Stimulated activated effector memory CD8-positive, alpha-beta T cell treated with anti-CD3 and anti-CD28 coated beads, Interleukin-12 subunit alpha, Interleukin-12 subunit beta, amount 100 ng/mL, for 72 hours (primary cell): ENCODE measurements at regions not wholly inside any gene's neighbourhood (a gene's known extent, or its start where the extent isn't known, plus 50 kb on each side); places are given as distances from the start of the nearest gene placed in this dataset.

Source experiments
- ATAC-seq: fragments of 150-1000 bp; cut with Tn5 transposase; 2 replicates; pipeline ENCODE4 v1.10.0; 2021
- DNase-seq, 2 donors: peaks; one replicate each; pipeline ENCODE4 v3.0.0; 2021 to 2022; ENCODE audit warnings: low spot score in 2 of 2
- H3K27ac Mint-ChIP-seq: one replicate; pipeline ENCODE4 v1.8.0; 2022; ENCODE audit warnings: mild to moderate bottlenecking, mixed read lengths
- H3K36me3 Mint-ChIP-seq: one replicate; pipeline ENCODE4 v1.8.0; 2022; ENCODE audit warnings: mild to moderate bottlenecking, mixed read lengths
- H3K4me1 Mint-ChIP-seq: one replicate; pipeline ENCODE4 v1.8.0; 2022; ENCODE audit warnings: mixed read lengths
- H3K4me3 Mint-ChIP-seq: one replicate; pipeline ENCODE4 v1.8.0; 2022; ENCODE audit warnings: mild to moderate bottlenecking, mixed read lengths
- H3K9me3 Mint-ChIP-seq: one replicate; pipeline ENCODE4 v1.8.0; 2022; ENCODE audit warnings: mixed read lengths

DNA sequence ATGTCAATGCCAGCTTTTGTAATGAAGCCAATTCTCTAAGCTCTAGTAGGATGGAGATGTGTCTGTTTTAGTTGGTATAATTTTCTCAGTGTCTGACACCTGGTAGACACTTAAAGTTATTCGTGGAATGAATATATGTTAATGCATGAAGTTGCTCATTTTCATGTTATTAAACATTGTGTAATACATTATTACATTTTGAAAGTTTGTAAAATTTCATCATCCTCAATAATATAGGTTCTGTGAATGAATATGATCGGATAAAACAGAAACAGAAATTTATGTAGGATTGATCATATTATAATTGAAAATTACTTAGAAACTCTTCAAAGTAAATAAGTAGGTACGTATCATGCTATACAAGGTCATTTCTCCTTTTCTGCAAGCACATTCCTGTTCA lies 625.3 kb downstream of the PLA2G4A start:
- Mint-ChIP-seq H3K4me3 (no peak overlapping the region), H3K4me1 (no peaks in the 10 kb centered on the region), H3K36me3 (no peaks in the 10 kb centered on the region), H3K27ac (no peak overlapping the region), H3K9me3 (peaks cover 3% of the 10 kb centered on the region)
- ATAC-seq (no peak), DNase-seq (no peak)

GRCh38 chr1:187456446-187456845 lies 627.7 kb downstream of the PLA2G4A start:
- peaks cover 6% of the 10 kb centered on the region for H3K9me3 Mint-ChIP-seq
- no peaks in the 10 kb centered on the region for H3K4me1 Mint-ChIP-seq
- no peak overlapping the region for H3K4me3 Mint-ChIP-seq
- no peak for ATAC-seq
- no peak for DNase-seq
- no peak overlapping the region for H3K27ac Mint-ChIP-seq
- H3K36me3 Mint-ChIP-seq, result no peaks in the 10 kb centered on the region

DNA sequence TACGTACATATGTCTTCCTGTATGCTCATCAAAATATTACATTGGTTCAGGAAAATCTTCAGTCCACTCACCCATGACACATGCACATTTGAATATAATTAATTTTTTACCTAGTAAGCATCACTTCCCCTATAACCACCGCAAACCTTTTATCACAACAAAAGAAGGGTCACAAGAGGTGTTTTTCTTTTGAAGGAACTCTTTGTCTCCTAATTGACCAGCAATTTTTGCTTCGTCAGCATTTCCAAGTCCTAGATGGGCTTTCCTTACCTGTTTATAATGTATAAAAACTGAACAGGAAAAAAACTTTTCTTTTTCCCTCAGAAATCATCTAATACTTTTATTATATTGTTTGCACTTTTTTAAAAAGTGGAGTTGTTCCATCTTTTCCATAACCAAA lies 631.3 kb downstream of the PLA2G4A start:
- ATAC-seq, result no peak
- no peak for DNase-seq
- H3K4me1 Mint-ChIP-seq, result no peaks in the 10 kb centered on the region
- no peak overlapping the region for H3K4me3 Mint-ChIP-seq
- peaks cover 23% of the 10 kb centered on the region for H3K9me3 Mint-ChIP-seq
- H3K27ac Mint-ChIP-seq, result no peak overlapping the region
- H3K36me3 Mint-ChIP-seq, result no peaks in the 10 kb centered on the region

DNA sequence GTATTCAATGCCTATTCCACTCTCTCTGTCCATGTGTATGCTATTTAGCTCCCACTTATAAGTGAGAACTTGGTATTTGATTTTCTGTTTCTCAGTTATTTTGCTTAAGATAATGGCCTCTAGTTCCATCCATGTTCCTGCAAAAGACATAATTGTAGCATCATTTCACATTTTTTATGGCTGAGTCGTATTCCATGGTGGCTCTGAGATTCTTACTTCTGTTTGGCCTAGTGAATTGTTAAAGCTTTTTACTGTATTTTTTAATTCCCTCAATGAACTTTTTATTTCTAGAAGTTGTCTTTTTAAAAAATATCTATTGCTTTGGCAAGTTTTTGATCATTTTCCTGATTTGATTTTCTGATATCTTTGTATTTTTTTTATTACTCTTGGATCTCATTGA lies 635.6 kb downstream of the PLA2G4A start:
- no peak for DNase-seq
- no peak overlapping the region for H3K27ac Mint-ChIP-seq
- H3K4me3 Mint-ChIP-seq, result no peak overlapping the region
- H3K9me3 Mint-ChIP-seq, result peaks cover 34% of the 10 kb centered on the region
- no peak for ATAC-seq
- no peaks in the 10 kb centered on the region for H3K36me3 Mint-ChIP-seq
- no peaks in the 10 kb centered on the region for H3K4me1 Mint-ChIP-seq

GRCh38 chr1:187465441-187465840 lies 636.7 kb downstream of the PLA2G4A start:
- Mint-ChIP-seq H3K4me3 (no peak overlapping the region), H3K4me1 (no peaks in the 10 kb centered on the region), H3K36me3 (no peaks in the 10 kb centered on the region), H3K27ac (no peak overlapping the region), H3K9me3 (peaks cover 34% of the 10 kb centered on the region)
- DNase-seq (no peak), ATAC-seq (no peak)

GRCh38 chr1:187469836-187470235 lies 641.1 kb downstream of the PLA2G4A start:
- Mint-ChIP-seq H3K4me3 (no peak overlapping the region), H3K27ac (no peak overlapping the region), H3K36me3 (no peaks in the 10 kb centered on the region), H3K9me3 (peaks cover 23% of the 10 kb centered on the region), H3K4me1 (no peaks in the 10 kb centered on the region)
- DNase-seq (no peak), ATAC-seq (no peak)

GRCh38 chr1:187471555-187471954 lies 642.8 kb downstream of the PLA2G4A start:
- ATAC-seq (no peak), DNase-seq (no peak)
- H3K9me3 Mint-ChIP-seq, result peaks cover 22% of the 10 kb centered on the region
- no peak overlapping the region for H3K4me3 Mint-ChIP-seq
- no peaks in the 10 kb centered on the region for H3K36me3 Mint-ChIP-seq
- H3K4me1 Mint-ChIP-seq, result no peaks in the 10 kb centered on the region
- no peak overlapping the region for H3K27ac Mint-ChIP-seq

DNA sequence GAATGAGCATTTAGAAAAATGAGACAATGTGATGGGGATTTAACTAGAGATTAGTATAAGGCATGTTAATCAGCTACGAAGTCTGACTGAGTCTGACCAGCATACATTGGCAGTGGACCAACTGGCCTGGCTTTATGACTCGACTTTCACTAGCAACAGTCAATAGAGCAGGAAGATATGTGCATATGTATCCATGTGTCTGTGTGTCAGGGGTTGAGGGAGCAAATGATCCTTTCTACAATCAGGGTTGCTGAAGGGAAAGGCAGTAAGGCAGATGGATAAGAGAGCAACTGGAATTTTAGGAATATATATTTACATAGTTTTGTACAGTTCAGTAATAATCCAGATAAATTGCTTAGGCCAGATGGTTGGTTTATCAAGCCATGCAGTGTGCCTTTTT lies 645.6 kb downstream of the PLA2G4A start:
- ATAC-seq (no peak), DNase-seq (no peak)
- Mint-ChIP-seq H3K4me1 (no peaks in the 10 kb centered on the region), H3K27ac (no peak overlapping the region), H3K9me3 (peaks cover 22% of the 10 kb centered on the region), H3K4me3 (no peak overlapping the region), H3K36me3 (no peaks in the 10 kb centered on the region)

GRCh38 chr1:187476671-187477070 lies 647.9 kb downstream of the PLA2G4A start:
- ATAC-seq (no peak), DNase-seq (no peak)
- H3K36me3 Mint-ChIP-seq, result no peaks in the 10 kb centered on the region
- H3K4me1 Mint-ChIP-seq, result no peaks in the 10 kb centered on the region
- H3K4me3 Mint-ChIP-seq, result no peak overlapping the region
- H3K9me3 Mint-ChIP-seq, result peaks cover 22% of the 10 kb centered on the region
- no peak overlapping the region for H3K27ac Mint-ChIP-seq

DNA sequence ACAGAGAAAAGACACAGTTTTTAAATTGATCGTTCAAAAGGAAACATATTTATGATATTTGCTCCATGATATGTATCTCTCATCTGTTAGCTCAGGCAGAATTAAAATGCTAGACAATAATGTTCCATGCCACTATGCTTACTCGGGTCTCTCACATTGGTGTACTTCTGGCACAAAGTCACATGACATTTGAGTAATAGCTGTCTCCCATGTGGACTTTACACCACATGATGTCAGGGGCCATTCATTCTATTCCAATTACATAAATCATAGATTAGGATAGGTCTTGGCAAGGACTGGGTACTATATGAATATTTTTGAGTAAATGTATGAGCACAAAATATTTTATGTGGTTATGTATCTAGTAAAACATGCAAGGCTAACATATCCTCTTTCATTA lies 648.4 kb downstream of the PLA2G4A start:
- H3K27ac Mint-ChIP-seq, result no peak overlapping the region
- ATAC-seq (no peak), DNase-seq (no peak)
- no peaks in the 10 kb centered on the region for H3K4me1 Mint-ChIP-seq
- no peak overlapping the region for H3K4me3 Mint-ChIP-seq
- peaks cover 18% of the 10 kb centered on the region for H3K9me3 Mint-ChIP-seq
- no peaks in the 10 kb centered on the region for H3K36me3 Mint-ChIP-seq

GRCh38 chr1:187477535-187477934 lies 648.8 kb downstream of the PLA2G4A start:
- DNase-seq, result no peak
- no peaks in the 10 kb centered on the region for H3K4me1 Mint-ChIP-seq
- peaks cover 15% of the 10 kb centered on the region for H3K9me3 Mint-ChIP-seq
- no peak overlapping the region for H3K27ac Mint-ChIP-seq
- no peak overlapping the region for H3K4me3 Mint-ChIP-seq
- no peaks in the 10 kb centered on the region for H3K36me3 Mint-ChIP-seq
- ATAC-seq, result no peak

DNA sequence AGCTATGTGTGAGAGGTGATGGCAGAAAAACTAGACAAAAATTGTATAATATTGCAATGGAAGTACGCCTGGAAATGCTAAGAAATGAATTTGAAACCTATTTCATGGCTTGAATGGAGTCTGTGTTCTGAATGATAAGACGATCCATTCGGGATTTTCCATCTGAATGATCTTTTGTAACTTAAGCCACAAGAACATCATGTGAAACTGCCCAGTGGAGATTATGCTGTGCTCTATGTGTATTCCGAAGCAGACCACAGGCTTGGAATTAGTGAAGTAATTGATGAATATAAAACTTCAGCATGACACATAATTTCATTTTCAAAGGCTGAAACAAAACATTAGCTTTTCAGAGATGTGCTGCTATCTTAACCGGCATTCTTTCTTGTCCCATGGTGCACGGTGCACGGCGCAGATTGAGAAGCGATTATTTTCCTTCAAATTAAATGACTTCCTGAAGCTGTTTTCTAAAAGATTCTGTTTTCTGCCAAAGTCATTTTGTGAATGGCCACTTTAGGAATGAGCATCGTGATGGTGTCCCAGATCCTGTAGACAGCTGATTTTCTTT lies 652.9 kb downstream of the PLA2G4A start:
- Mint-ChIP-seq H3K36me3 (no peaks in the 10 kb centered on the region), H3K4me1 (no peaks in the 10 kb centered on the region), H3K9me3 (peaks cover 9% of the 10 kb centered on the region), H3K4me3 (no peak overlapping the region), H3K27ac (no peak overlapping the region)
- DNase-seq (no peak), ATAC-seq (no peak)

GRCh38 chr1:187490266-187490665 lies 661.5 kb downstream of the PLA2G4A start:
- no peaks in the 10 kb centered on the region for H3K4me1 Mint-ChIP-seq
- peaks cover 14% of the 10 kb centered on the region for H3K9me3 Mint-ChIP-seq
- no peak overlapping the region for H3K4me3 Mint-ChIP-seq
- H3K27ac Mint-ChIP-seq, result no peak overlapping the region
- no peaks in the 10 kb centered on the region for H3K36me3 Mint-ChIP-seq
- DNase-seq, result no peak
- no peak for ATAC-seq

- no peak for DNase-seq
- Mint-ChIP-seq H3K27ac (no peak overlapping the region), H3K36me3 (no peaks in the 10 kb centered on the region), H3K4me3 (no peak overlapping the region), H3K4me1 (no peaks in the 10 kb centered on the region), H3K9me3 (peaks cover 14% of the 10 kb centered on the region)
- no peak for ATAC-seq
Measured at GRCh38 chr1:187491082-187491720, 662.5 kb downstream of the PLA2G4A start.

DNA sequence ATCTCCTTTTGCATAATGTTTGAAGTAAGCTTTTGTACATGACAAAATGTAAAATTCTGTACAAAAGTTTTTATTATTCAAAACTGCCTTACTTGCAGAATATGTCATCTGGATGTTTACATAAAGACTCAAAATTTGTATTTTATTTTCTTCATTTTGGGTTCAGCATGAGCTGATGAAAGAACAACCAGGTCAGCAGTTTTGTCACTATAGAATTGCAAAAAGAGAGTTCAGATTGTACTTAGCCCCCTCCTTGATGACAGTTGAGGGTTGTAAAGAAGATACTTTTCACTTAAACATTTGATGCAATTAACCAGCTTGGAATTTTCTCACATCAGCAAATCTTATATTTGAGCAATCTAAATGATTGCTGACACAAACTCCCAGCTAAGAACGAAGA lies 669.3 kb downstream of the PLA2G4A start:
- Mint-ChIP-seq H3K27ac (no peak overlapping the region), H3K9me3 (peaks cover 7% of the 10 kb centered on the region), H3K4me3 (no peak overlapping the region), H3K4me1 (no peaks in the 10 kb centered on the region), H3K36me3 (no peaks in the 10 kb centered on the region)
- DNase-seq (no peak), ATAC-seq (no peak)

DNA sequence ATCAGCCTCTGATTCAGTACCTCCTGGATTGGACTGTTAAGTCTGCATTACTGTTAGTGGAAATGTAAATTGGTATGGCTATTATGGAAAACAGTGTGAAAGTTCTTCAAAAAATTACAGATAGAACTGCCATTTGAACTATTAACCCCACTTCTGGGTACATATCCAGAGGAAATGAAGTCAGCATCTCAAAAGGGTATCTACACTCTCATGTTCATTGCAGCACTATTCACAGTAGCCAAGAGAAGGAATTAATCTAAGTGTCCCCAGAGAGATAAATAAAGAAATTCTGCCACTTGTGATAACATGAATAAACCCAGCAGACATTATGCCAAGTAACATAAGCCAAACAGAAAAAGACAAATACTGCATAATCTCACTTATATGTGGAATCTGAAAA lies 676.0 kb downstream of the PLA2G4A start:
- H3K4me1 Mint-ChIP-seq, result no peaks in the 10 kb centered on the region

GRCh38 chr1:187509091-187509490 lies 680.3 kb downstream of the PLA2G4A start:
- DNase-seq, result no peak
- Mint-ChIP-seq H3K27ac (no peak overlapping the region), H3K9me3 (peaks cover 18% of the 10 kb centered on the region)

More for the DNA sequence above, 676.0 kb downstream of the PLA2G4A start:
- H3K36me3 Mint-ChIP-seq, result no peaks in the 10 kb centered on the region
- H3K27ac Mint-ChIP-seq, result no peak overlapping the region
- no peak overlapping the region for H3K4me3 Mint-ChIP-seq
- ATAC-seq (no peak), DNase-seq (no peak)
- H3K9me3 Mint-ChIP-seq, result peaks cover 6% of the 10 kb centered on the region

More at GRCh38 chr1:187509091-187509490, 680.3 kb downstream of the PLA2G4A start:
- no peaks in the 10 kb centered on the region for H3K36me3 Mint-ChIP-seq
- H3K4me3 Mint-ChIP-seq, result no peak overlapping the region
- no peaks in the 10 kb centered on the region for H3K4me1 Mint-ChIP-seq
- no peak for ATAC-seq
